Neuronal stem cell (in vitro differentiated cells): ENCODE measurements at regions not wholly inside any gene's neighbourhood (a gene's known extent, or its start where the extent isn't known, plus 50 kb on each side); places are given as distances from the start of the nearest gene placed in this dataset.

Experiments
- DNase-seq: peaks from one replicate; pipeline ENCODE4 v3.0.0-alpha.2; 2013; ENCODE audit warnings: low spot score
- H2AFZ ChIP-seq: one replicate; pipeline ENCODE4 v1.6.1; 2013; ENCODE audit warnings: mild to moderate bottlenecking, low read length, inconsistent platforms
- H2AK5ac ChIP-seq: 2 replicates; pipeline ENCODE4 v1.6.1; 2013; ENCODE audit warnings: low read depth, mild to moderate bottlenecking, inconsistent platforms, low read length, moderate library complexity, mixed read lengths
- H2BK120ac ChIP-seq: 2 replicates; pipeline ENCODE4 v1.6.1; 2013; ENCODE audit warnings: low read depth, mild to moderate bottlenecking, inconsistent platforms, low read length, moderate library complexity, mixed read lengths
- H2BK12ac ChIP-seq: one replicate; pipeline ENCODE4 v1.6.1; 2013; ENCODE audit warnings: low read length, inconsistent platforms
- H2BK15ac ChIP-seq: 2 replicates; pipeline ENCODE4 v1.6.1; 2013; ENCODE audit warnings: mild to moderate bottlenecking, low read length, inconsistent platforms, mixed read lengths
- H2BK5ac ChIP-seq: one replicate; pipeline ENCODE4 v1.6.1; 2013; ENCODE audit warnings: inconsistent platforms, mild to moderate bottlenecking, low read length, moderate library complexity
- H3K14ac ChIP-seq: one replicate; pipeline ENCODE4 v1.6.1; 2013; ENCODE audit warnings: low read length, inconsistent platforms
- H3K18ac ChIP-seq: 2 replicates; pipeline ENCODE4 v1.6.1; 2013; ENCODE audit warnings: low read length, inconsistent platforms
- H3K23ac ChIP-seq: 2 replicates; pipeline ENCODE4 v1.6.1; 2013; ENCODE audit warnings: low read depth, mild to moderate bottlenecking, mixed read lengths, low read length, inconsistent platforms; ENCODE audit not compliant: poor library complexity
- H3K27ac ChIP-seq: replicated peaks from 3 replicates; pipeline ENCODE4 v1.5.1; 2013; ENCODE audit warnings: low read length, inconsistent platforms
- H3K27me3 ChIP-seq, 3 experiments: 2 replicates each; pipeline ENCODE4 v1.6.1; 2013; ENCODE audit warnings: low read length in 3 of 3, mild to moderate bottlenecking in 2 of 3, inconsistent platforms in 1 of 3, low read depth in 1 of 3, mixed read lengths in 1 of 3, moderate library complexity in 1 of 3; ENCODE audit not compliant: control insufficient read depth in 3 of 3, insufficient read depth in 3 of 3
- H3K36me3 ChIP-seq, 2 donors: replicated peaks in 1 of 2; 2 replicates each; pipeline ENCODE4 v1.6.1; 2013; ENCODE audit warnings: low read length in 2 of 2; ENCODE audit not compliant: control insufficient read depth in 2 of 2, insufficient read depth in 2 of 2
- H3K4ac ChIP-seq: 2 replicates; pipeline ENCODE4 v1.6.1; 2013; ENCODE audit warnings: inconsistent platforms, mild to moderate bottlenecking, low read length, moderate library complexity
- H3K4me1 ChIP-seq, 2 donors: 1 replicate in 1 of 2; 2 replicates in 1 of 2; pipeline ENCODE4 v1.6.1; 2013; ENCODE audit warnings: low read length in 2 of 2, low read depth in 1 of 2; ENCODE audit not compliant: control insufficient read depth in 2 of 2, insufficient read depth in 1 of 2
- H3K4me2 ChIP-seq: one replicate; pipeline ENCODE4 v1.6.1; 2013; ENCODE audit warnings: mild to moderate bottlenecking, low read length, inconsistent platforms; ENCODE audit not compliant: insufficient read depth, poor library complexity, severe bottlenecking
- H3K4me3 ChIP-seq, 2 donors: 2 replicates each; pipeline ENCODE4 v1.5.1; 2013; ENCODE audit warnings: low read length in 2 of 2, mild to moderate bottlenecking in 2 of 2, inconsistent platforms in 1 of 2, moderate library complexity in 1 of 2
- H3K79me1 ChIP-seq: one replicate; pipeline ENCODE4 v1.6.1; 2013; ENCODE audit warnings: low read depth, mild to moderate bottlenecking, inconsistent platforms, low read length, moderate library complexity
- H3K9ac ChIP-seq: one replicate; pipeline ENCODE4 v1.6.1; 2013; ENCODE audit warnings: mild to moderate bottlenecking, low read depth, low read length, inconsistent platforms; ENCODE audit not compliant: poor library complexity
- H3K9me3 ChIP-seq, 2 donors: replicated peaks in 1 of 2; 2 replicates each; pipeline versions ENCODE3 to v1.6.1; 2013; ENCODE audit warnings: low read length in 2 of 2, mild to moderate bottlenecking in 2 of 2, inconsistent platforms in 1 of 2, low read depth in 1 of 2, mixed read lengths in 1 of 2, moderate library complexity in 1 of 2; ENCODE audit not compliant: control insufficient read depth in 2 of 2, insufficient read depth in 1 of 2
- H4K8ac ChIP-seq: one replicate; pipeline ENCODE4 v1.6.1; 2013; ENCODE audit warnings: low read depth, mild to moderate bottlenecking, inconsistent platforms, low read length, moderate library complexity
- H4K91ac ChIP-seq: one replicate; pipeline ENCODE4 v1.6.1; 2013; ENCODE audit warnings: low read length, low read depth, mild to moderate bottlenecking, inconsistent platforms; ENCODE audit not compliant: poor library complexity
- WGBS, 2 donors: extraction: QIAGEN DNeasy Blood & Tissue Kit; methylation state at CpG; one replicate each; pipeline ENCODE4 v1.1.7; 2013; ENCODE audit warnings: missing lambda C conversion rate in 2 of 2, mixed read lengths in 1 of 2; ENCODE audit not compliant: insufficient read length in 2 of 2, insufficient replicate concordance in 1 of 2; ENCODE audit errors: extremely low coverage in 2 of 2; 5-methylcytosine and 5-hydroxymethylcytosine counted together

- Histone ChIP-seq H2BK120ac (no peak overlapping the region), H4K8ac (no peak overlapping the region), H3K14ac (no peak overlapping the region), H3K9me3 (peaks cover 0 to 4% of the 10 kb centered on the region in 2 donors), H3K36me3 (peaks cover 0 to 49% of the 10 kb centered on the region in 2 donors), H3K27me3 (no peaks in the 10 kb centered on the region), H2BK15ac (no peak overlapping the region), H2AFZ (no peak overlapping the region), H3K4ac (no peak overlapping the region), H3K18ac (no peak overlapping the region), H3K27ac (no peak overlapping the region), H4K91ac (no peak overlapping the region), H3K4me2 (no peak overlapping the region), H3K4me1 (peaks cover 3 to 4% of the 10 kb centered on the region in 2 donors), H2BK5ac (no peak overlapping the region), H3K4me3 (no peak overlapping the region), H3K23ac (no peak overlapping the region), H3K79me1 (no peaks in the 10 kb centered on the region), H3K9ac (no peak overlapping the region), H2AK5ac (no peak overlapping the region), H2BK12ac (no peak overlapping the region)
- DNase-seq = no peak
- WGBS, 2 donors = no CpG with 5 or more reads among the region's 6 CpGs
Measured at GRCh38 chr4:56184214-56184613, 203.1 kb downstream of the AASDH start.

- Histone ChIP-seq H2BK120ac (no peak overlapping the region), H3K4me1 (peaks cover 3 to 4% of the 10 kb centered on the region in 2 donors), H2BK12ac (no peak overlapping the region), H4K91ac (no peak overlapping the region), H3K18ac (peak overlapping the region; percentile 45), H3K23ac (no peak overlapping the region), H3K14ac (no peak overlapping the region), H3K36me3 (peaks cover 0 to 49% of the 10 kb centered on the region in 2 donors), H4K8ac (no peak overlapping the region), H2AFZ (no peak overlapping the region), H3K4me2 (no peak overlapping the region), H3K27ac (no peak overlapping the region), H3K4ac (no peak overlapping the region), H2AK5ac (no peak overlapping the region), H3K9ac (peak overlapping the region; percentile 70), H3K4me3 (no peak overlapping the region), H3K9me3 (peaks cover 0 to 4% of the 10 kb centered on the region in 2 donors), H2BK15ac (no peak overlapping the region), H3K27me3 (no peaks in the 10 kb centered on the region), H2BK5ac (no peak overlapping the region), H3K79me1 (no peaks in the 10 kb centered on the region)
- no CpG with 5 or more reads among the region's 11 CpGs for WGBS, 2 donors
- DNase-seq = no peak
Measured at GRCh38 chr4:56183344-56183959, 203.8 kb downstream of the AASDH start.

GRCh38 chr4:56182356-56182755 lies 204.9 kb downstream of the AASDH start:
- no peak overlapping the region for H4K91ac ChIP-seq
- no CpG with 5 or more reads among the region's 6 CpGs for WGBS, 2 donors
- peaks cover 0 to 43% of the 10 kb centered on the region in 2 donors for H3K36me3 ChIP-seq
- no peak overlapping the region for H2BK12ac ChIP-seq
- H2BK5ac ChIP-seq = no peak overlapping the region
- H3K27me3 ChIP-seq = no peaks in the 10 kb centered on the region
- H3K4me2 ChIP-seq = no peak overlapping the region
- no peak overlapping the region for H3K4me3 ChIP-seq
- no peak overlapping the region for H3K4ac ChIP-seq
- no peak overlapping the region for H2AK5ac ChIP-seq
- H3K27ac ChIP-seq = no peak overlapping the region
- no peak overlapping the region for H2AFZ ChIP-seq
- H3K23ac ChIP-seq = peak overlapping the region; percentile 0
- H2BK120ac ChIP-seq = no peak overlapping the region
- H4K8ac ChIP-seq = no peak overlapping the region
- no peak overlapping the region for H3K14ac ChIP-seq
- no peaks in the 10 kb centered on the region for H3K79me1 ChIP-seq
- H3K18ac ChIP-seq = no peak overlapping the region
- no peak overlapping the region for H3K9ac ChIP-seq
- H3K9me3 ChIP-seq = peaks cover 0 to 4% of the 10 kb centered on the region in 2 donors
- H2BK15ac ChIP-seq = no peak overlapping the region
- DNase-seq = no peak
- H3K4me1 ChIP-seq = peaks cover 4 to 6% of the 10 kb centered on the region in 2 donors

- no peak for DNase-seq
Measured at GRCh38 chr4:56181140-56181953, 205.9 kb downstream of the AASDH start.

More at GRCh38 chr4:56181140-56181953, 205.9 kb downstream of the AASDH start:
- H3K4ac ChIP-seq = no peak overlapping the region
- H3K4me1 ChIP-seq = peaks cover 0 to 5% of the 10 kb centered on the region in 2 donors
- H4K8ac ChIP-seq = no peak overlapping the region
- H3K18ac ChIP-seq = no peak overlapping the region
- H2AFZ ChIP-seq = no peak overlapping the region
- no peak overlapping the region for H4K91ac ChIP-seq
- H3K27ac ChIP-seq = no peak overlapping the region
- H3K23ac ChIP-seq = no peak overlapping the region
- H2BK15ac ChIP-seq = no peak overlapping the region
- H3K27me3 ChIP-seq = no peaks in the 10 kb centered on the region
- H3K14ac ChIP-seq = no peak overlapping the region
- H3K4me2 ChIP-seq = no peak overlapping the region
- H3K36me3 ChIP-seq = peaks cover 0 to 43% of the 10 kb centered on the region in 2 donors
- no peak overlapping the region for H3K4me3 ChIP-seq
- H2AK5ac ChIP-seq = no peak overlapping the region
- WGBS, 2 donors = no CpG with 5 or more reads among the region's 5 CpGs
- H2BK12ac ChIP-seq = no peak overlapping the region
- peaks cover 0 to 11% of the 10 kb centered on the region in 2 donors for H3K9me3 ChIP-seq
- no peak overlapping the region for H2BK5ac ChIP-seq
- no peak overlapping the region for H2BK120ac ChIP-seq
- H3K9ac ChIP-seq = no peak overlapping the region
- H3K79me1 ChIP-seq = no peaks in the 10 kb centered on the region
